ENCODE measurements at regions not wholly inside any gene's neighbourhood (a gene's known extent, or its start where the extent isn't known, plus 50 kb on each side); places are given as distances from the start of the nearest gene placed in this dataset.

- no peak for ATAC-seq
- intact Hi-C loops (cut with DNase I) = no loop called here
Measured at GRCh38 chr3:22089284-22089683, 338.3 kb upstream of the ZNF385D start.

DNA sequence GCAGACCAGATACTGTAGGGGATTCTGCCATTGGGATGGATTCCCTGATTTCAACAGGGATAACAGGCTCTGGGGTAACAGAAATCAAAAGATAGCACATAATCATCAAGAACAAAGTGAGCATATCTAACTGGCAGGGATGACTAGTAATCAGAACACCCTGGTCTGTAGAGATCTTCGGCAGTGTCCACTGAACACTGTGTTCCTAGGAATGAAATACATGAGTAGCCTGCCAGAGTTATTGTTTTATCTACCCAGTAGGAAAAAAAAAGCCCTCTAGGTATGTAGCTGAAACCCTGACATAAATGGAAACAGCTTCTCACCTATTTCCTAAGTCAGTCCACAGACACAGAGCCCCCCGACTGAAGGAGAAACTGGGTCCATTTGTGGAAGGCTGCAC is 340.3 kb upstream of the ZNF385D start:
- ATAC-seq (no peak), DNase-seq (no peak)
- intact Hi-C loops (cut with DNase I) = no loop called here

More at GRCh38 chr3:22089284-22089683, 338.3 kb upstream of the ZNF385D start:
- no peak for DNase-seq

DNA sequence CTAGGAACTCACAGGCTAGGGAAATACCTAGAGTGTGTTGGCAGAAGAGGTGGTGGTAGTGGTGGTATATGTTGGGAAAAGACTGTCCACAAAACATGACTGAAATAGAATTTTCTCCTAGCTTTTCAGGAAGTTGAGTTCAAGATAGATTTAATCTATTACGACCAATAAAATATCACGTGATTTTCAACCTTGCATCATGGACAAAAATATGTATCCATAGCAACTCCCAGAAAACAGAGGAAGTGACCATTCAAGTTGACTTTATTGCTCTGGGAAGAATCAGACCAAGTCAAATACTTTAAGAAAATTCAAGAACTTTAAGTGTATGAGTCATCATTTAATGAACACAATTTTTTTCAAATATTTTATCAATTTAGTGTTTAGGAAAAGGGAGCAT is 347.0 kb upstream of the ZNF385D start:
- no peak for ATAC-seq

GRCh38 chr3:22101351-22101750 is 350.3 kb upstream of the ZNF385D start:
- intact Hi-C loops (cut with DNase I) = no loop called here
- no peak for ATAC-seq
- DNase-seq = no peak

More for the DNA sequence above, 347.0 kb upstream of the ZNF385D start:
- intact Hi-C loops (cut with DNase I) = no loop called here
- DNase-seq = no peak

DNA sequence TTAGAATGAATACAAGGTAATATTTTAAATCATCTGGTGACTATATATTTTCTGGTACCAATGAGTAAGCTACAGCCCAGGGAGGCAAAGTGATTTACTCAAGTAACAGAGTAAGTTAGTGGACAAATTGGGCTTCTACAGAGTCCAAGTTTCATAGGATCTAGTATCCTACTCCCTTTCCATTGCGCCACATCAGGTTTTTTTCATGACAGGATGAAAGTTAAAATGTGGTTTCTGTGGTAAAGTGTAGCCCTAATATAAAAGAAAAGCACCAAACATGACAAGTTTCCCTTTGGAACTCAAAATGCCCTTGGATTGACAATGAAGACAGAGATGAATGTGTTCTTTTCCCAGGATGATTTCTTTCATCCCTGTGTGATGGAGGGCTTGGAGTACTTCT is 350.8 kb upstream of the ZNF385D start:
- intact Hi-C loops (cut with DNase I) = no loop called here
- ATAC-seq (no peak), DNase-seq (no peak)

DNA sequence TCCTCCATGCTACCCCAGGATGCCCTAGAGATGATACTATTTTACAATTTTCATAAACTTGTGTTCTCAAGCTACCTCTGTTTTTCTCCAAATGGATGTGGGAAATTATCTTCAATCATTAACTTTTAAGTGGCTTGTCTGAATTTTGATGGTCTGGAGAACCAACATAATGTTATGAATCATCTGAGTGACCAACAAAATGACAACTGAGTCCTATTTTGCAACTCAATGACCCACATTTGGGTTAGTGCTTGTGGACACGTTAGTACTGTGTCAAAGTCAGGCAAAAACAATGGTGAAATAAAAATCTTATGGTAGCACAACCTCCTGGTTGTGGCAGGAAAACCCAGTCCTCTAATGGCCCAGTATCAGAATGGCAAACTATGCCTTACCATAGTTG is 352.4 kb upstream of the ZNF385D start:
- ATAC-seq (no peak), DNase-seq (no peak)
- intact Hi-C loops (cut with DNase I) = no loop called here

DNA sequence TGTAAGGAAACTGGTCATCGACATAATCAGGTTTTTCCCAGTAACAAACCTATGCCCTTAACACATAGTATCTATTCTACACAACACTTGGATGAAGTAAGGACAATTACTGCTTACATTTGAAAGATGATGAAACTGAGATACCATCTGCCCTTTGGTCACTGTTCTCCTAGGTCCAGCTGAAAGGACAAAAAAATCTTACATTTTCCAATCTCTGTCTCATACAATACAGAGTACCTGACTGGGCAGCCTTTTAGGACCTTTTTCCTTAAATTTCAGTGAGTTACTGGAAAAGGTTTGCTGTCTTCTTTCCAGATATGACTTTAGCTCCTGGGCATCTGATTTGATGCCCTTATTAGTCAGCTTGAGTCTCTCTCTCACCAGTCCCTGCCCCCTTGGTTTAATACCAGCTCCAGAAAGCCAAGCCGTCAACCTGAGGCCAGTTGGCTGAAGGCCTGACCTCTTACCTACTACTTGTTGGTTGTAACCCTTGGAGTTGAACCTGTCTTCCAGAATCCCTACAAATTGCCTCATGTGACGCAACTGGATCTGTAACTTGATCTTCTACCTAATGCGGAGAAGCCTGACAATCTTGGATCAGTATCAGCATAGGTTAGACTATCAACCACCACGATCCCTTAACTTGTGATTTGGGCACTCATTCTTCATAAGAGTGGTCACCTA is 355.3 kb upstream of the ZNF385D start:
- DNase-seq = no peak
- intact Hi-C loops (cut with DNase I) = no loop called here
- no peak for ATAC-seq

- ATAC-seq (no peak), DNase-seq (no peak)
- intact Hi-C loops (cut with DNase I) = no loop called here
Measured at GRCh38 chr3:22111226-22111625, 360.2 kb upstream of the ZNF385D start.

DNA sequence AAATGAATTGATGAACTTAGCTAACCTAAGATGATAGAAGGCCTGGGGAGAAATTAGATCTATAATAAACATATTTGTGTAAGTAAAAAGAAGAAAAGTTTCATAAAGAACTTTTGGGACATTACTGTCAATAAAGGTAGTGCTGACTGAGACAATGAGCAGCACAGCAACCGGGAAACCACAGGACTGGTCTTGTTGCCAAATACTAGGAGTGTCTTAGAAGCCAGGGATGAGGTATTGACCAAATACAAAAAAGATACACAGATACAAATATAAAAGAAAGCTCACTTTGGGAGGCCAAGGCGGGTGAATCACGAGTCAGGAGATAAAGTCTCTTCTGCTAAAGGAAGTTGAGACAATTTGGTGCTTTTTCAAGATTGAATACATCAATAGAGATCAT is 362.4 kb upstream of the ZNF385D start:
- DNase-seq = no peak
- intact Hi-C loops (cut with DNase I) = no loop called here

GRCh38 chr3:22115581-22115980 is 364.6 kb upstream of the ZNF385D start:
- intact Hi-C loops (cut with DNase I) = loop anchor here in 1 of 2 donors (5.0 kb wide), 1 partner anchor 1773 kb away; no protein-coding TSS in a partner anchor
- ATAC-seq = no peak
- DNase-seq = no peak

More for the DNA sequence above, 362.4 kb upstream of the ZNF385D start:
- no peak for ATAC-seq

DNA sequence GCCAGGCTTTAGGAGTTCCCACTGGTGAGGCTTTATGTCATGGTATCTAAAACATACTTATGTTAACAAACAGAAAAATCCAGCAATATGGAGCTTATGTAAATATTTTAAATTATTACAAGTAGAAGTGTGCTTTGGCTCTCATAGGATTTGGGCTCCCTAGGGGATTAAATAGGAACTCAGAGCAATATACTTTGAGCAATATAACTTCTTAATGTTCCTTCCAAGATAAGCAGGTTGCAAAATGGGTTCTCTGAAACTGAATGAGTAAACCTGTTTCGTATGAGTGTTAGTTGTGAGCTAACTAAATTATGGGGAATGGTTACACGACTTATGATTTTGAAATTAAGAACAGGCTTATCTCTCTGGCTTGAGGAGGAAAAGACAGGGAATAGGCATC is 366.1 kb upstream of the ZNF385D start:
- ATAC-seq (no peak), DNase-seq (no peak)
- intact Hi-C loops (cut with DNase I) = loop anchor here in 1 of 2 donors (5.0 kb wide), 1 partner anchor 1775 kb away; no protein-coding TSS in a partner anchor

GRCh38 chr3:22117751-22118346 is 366.8 kb upstream of the ZNF385D start:
- DNase-seq (no peak), ATAC-seq (no peak)
- intact Hi-C loops (cut with DNase I) = loop anchor here in 1 of 2 donors (5.0 kb wide), 1 partner anchor 1776 kb away; no protein-coding TSS in a partner anchor

GRCh38 chr3:22118542-22118941 is 367.5 kb upstream of the ZNF385D start:
- intact Hi-C loops (cut with DNase I) = loop anchor here in 1 of 2 donors (5.0 kb wide), 1 partner anchor 1776 kb away; no protein-coding TSS in a partner anchor
- DNase-seq (no peak), ATAC-seq (no peak)

DNA sequence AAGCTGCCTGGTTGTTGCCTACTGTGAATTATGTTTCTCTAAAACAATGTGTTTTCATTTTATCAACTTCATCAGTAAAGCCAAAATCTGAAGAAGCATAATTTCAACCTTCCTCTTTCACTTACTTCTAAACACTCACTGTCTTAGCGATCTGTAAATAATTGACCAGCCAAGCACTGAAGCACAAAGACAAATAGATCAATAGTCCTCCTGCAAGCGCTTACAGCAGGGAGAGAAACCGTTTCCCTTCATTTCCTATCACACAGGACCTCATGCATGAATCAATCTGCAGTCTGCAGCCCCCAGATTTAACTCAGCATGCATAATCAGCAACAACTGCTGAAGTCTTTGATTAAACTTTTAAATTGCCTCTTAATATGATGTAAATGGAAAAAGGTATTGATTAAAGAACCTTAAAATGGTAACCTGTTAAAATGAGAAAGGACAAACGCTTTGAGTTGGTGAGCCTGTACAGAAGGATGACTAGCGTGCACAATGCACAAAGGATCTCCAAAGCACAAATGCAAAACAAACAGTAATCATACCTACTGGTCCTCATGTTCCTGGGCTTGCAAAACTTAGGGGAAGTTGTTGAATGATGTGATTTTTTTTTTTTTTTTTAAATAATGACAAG is 370.2 kb upstream of the ZNF385D start:
- intact Hi-C loops (cut with DNase I) = no loop called here
- DNase-seq (no peak), ATAC-seq (no peak)

GRCh38 chr3:22122567-22122966 is 371.6 kb upstream of the ZNF385D start:
- DNase-seq = no peak
- intact Hi-C loops (cut with DNase I) = no loop called here
- ATAC-seq = no peak

DNA sequence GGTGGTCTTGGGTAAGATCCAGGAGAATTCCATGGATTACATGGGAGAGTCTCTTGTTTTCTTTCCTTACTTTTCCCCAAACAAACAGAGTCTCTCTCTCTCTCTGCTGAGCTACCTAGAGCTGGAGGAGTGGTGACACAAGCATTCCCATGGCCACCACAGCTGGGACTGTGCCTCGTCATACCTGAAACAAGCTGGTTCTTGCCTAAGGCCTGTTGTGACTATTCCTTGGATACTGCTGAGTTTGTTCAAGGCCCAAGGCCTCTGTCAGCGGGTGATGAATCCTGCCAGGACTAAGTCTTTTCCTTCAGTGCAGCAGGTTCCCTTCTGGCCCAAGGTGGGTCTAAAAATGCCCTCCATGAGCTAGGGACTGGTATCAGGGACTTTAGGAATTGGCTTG is 378.1 kb upstream of the ZNF385D start:
- ATAC-seq (no peak), DNase-seq (no peak)
- intact Hi-C loops (cut with DNase I) = no loop called here

DNA sequence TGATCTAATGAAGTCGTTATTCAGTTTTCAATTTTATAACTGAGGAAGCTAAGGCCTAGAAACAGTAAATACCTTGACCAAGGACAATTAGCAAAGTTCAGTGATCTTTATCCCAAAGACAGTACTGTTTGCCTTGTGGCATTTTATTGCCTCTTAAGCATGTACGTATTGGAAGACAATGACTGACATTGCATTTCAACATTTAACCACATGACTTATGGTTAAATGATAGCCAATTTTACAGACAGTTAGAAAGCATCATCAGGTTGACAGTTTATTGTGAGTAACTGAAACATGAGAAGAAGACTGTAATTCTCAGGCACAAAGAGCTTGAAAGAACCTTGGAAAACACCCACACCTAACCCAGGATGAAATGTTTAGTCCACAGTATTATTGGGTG is 390.8 kb upstream of the ZNF385D start:
- DNase-seq = no peak
- ATAC-seq = no peak
- intact Hi-C loops (cut with DNase I) = no loop called here

GRCh38 chr3:22147161-22147560 is 396.2 kb upstream of the ZNF385D start:
- intact Hi-C loops (cut with DNase I) = no loop called here
- no peak for DNase-seq
- ATAC-seq = no peak

GRCh38 chr3:22156868-22157267 is 405.9 kb upstream of the ZNF385D start:
- intact Hi-C loops (cut with DNase I) = no loop called here
- ATAC-seq = no peak

DNA sequence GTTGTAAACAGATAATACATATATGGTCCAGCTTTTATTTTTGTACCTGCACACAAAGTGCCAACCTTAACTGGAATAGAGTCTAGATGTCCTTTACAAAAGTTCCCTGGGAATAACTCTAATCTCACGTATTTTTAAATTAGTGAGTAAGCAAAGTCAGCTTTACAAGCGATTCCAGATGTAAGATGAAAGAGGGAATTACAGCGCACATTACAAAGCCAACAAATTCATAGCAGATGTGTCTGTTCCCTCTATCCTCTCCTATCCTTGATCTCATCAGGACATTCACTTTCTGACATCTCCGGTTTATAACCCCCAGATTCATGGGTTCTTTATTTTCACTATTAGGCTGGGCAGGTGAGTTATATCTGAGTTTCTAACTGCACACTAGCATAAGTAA is 406.8 kb upstream of the ZNF385D start:
- intact Hi-C loops (cut with DNase I) = no loop called here
- DNase-seq (no peak), ATAC-seq (no peak)

More at GRCh38 chr3:22156868-22157267, 405.9 kb upstream of the ZNF385D start:
- DNase-seq = no peak
